IMR-90 (cell line): ENCODE measurements at regions not wholly inside any gene's neighbourhood (a gene's known extent, or its start where the extent isn't known, plus 50 kb on each side); places are given as distances from the start of the nearest gene placed in this dataset.

Experiments used
- ATAC-seq: fragments of 200-7000 bp; cut with Tn5 transposase; 2 replicates; pipeline ENCODE4 v1.9.1; 2020; ENCODE audit warnings: low read depth, mild to moderate bottlenecking, moderate library complexity
- BruUV-seq: library from RNA; stranded (reverse); fragments of 400-500 nt; replicated peaks from 2 replicates; lab custom pipeline; 2021; lab: Mats Ljungman, UMichigan
- CTCF ChIA-PET: fragments of 300-600 bp; formaldehyde crosslinking; extraction: SDS; loops from one replicate; lab custom pipeline; 2021; ENCODE audit warnings: antibody characterized with exemption; lab: Yijun Ruan, JAX
- POLR2A ChIA-PET: fragments of 300-600 bp; sonication (Branson Sonifier 250); formaldehyde crosslinking; loops from one replicate; lab custom pipeline; 2022; ENCODE audit warnings: antibody characterized with exemption; ENCODE audit not compliant: unreplicated experiment; lab: Charles Lee
- DNase-seq: peaks from one replicate; pipeline ENCODE4 v3.0.0; 2013
- H2AFZ ChIP-seq: replicated peaks from 2 replicates; pipeline ENCODE3; 2013; ENCODE audit warnings: low read length, mild to moderate bottlenecking; ENCODE audit not compliant: poor library complexity
- H2AK5ac ChIP-seq: 2 replicates; pipeline ENCODE4 v1.6.1; 2013; ENCODE audit warnings: low read depth, low read length, inconsistent platforms
- H2AK9ac ChIP-seq: replicated peaks from 2 replicates; pipeline ENCODE3; 2013; ENCODE audit warnings: mild to moderate bottlenecking, low read depth, low read length, moderate library complexity; ENCODE audit not compliant: poor library complexity
- H2BK120ac ChIP-seq: 2 replicates; pipeline ENCODE4 v1.6.1; 2013; ENCODE audit warnings: low read depth, low read length, inconsistent platforms
- H2BK15ac ChIP-seq: 3 replicates; pipeline ENCODE4 v1.6.1; 2013; ENCODE audit warnings: low read depth, low read length, inconsistent platforms
- H2BK20ac ChIP-seq: 2 replicates; pipeline ENCODE4 v1.6.1; 2013; ENCODE audit warnings: low read depth, mild to moderate bottlenecking, inconsistent platforms, low read length, moderate library complexity
- H2BK5ac ChIP-seq: 2 replicates; pipeline ENCODE4 v1.6.1; 2013; ENCODE audit warnings: mild to moderate bottlenecking, low read depth, low read length, inconsistent platforms; ENCODE audit not compliant: poor library complexity, severe bottlenecking
- H3K14ac ChIP-seq: replicated peaks from 2 replicates; pipeline ENCODE4 v1.6.1; 2013; ENCODE audit warnings: low read depth, low read length, inconsistent platforms
- H3K18ac ChIP-seq: 2 replicates; pipeline ENCODE4 v1.6.1; 2013; ENCODE audit warnings: low read depth, low read length, control low read depth
- H3K23ac ChIP-seq: 2 replicates; pipeline ENCODE4 v1.6.1; 2013; ENCODE audit warnings: low read depth, low read length, inconsistent platforms
- H3K27ac ChIP-seq: 2 replicates; pipeline ENCODE4 v1.5.1; 2013; ENCODE audit warnings: mild to moderate bottlenecking, control low read depth, low read length; ENCODE audit not compliant: insufficient read depth
- H3K27me3 ChIP-seq: 2 replicates; pipeline ENCODE4 v1.6.1; 2013; ENCODE audit warnings: low read length; ENCODE audit not compliant: control insufficient read depth, insufficient read depth
- H3K36me3 ChIP-seq: 2 replicates; pipeline ENCODE4 v1.6.1; 2013; ENCODE audit warnings: low read length, mixed read lengths; ENCODE audit not compliant: control insufficient read depth, insufficient read depth
- H3K4ac ChIP-seq: 2 replicates; pipeline ENCODE4 v1.6.1; 2013; ENCODE audit warnings: low read depth, low read length, inconsistent platforms
- H3K4me1 ChIP-seq: 2 replicates; pipeline ENCODE4 v1.6.1; 2013; ENCODE audit warnings: low read length, mixed read lengths; ENCODE audit not compliant: control insufficient read depth, insufficient read depth
- H3K4me2 ChIP-seq: 2 replicates; pipeline ENCODE4 v1.6.1; 2013; ENCODE audit warnings: low read depth, mild to moderate bottlenecking, control low read depth, low read length, moderate library complexity
- H3K4me3 ChIP-seq: 2 replicates; pipeline ENCODE4 v1.5.1; 2013; ENCODE audit warnings: low read depth, mild to moderate bottlenecking, control low read depth, low read length, moderate library complexity; ENCODE audit not compliant: insufficient read depth
- H3K56ac ChIP-seq: 2 replicates; pipeline ENCODE4 v1.6.1; 2013; ENCODE audit warnings: low read length, inconsistent platforms; ENCODE audit not compliant: insufficient read depth; ENCODE audit errors: extremely low read depth
- H3K79me1 ChIP-seq, 2 experiments: 2 replicates each; pipeline ENCODE4 v1.6.1; 2013; ENCODE audit warnings: low read length in 2 of 2, inconsistent platforms in 1 of 2, low read depth in 1 of 2
- H3K9ac ChIP-seq: 2 replicates; pipeline ENCODE4 v1.6.1; 2013; ENCODE audit warnings: low read depth, low read length, control low read depth
- H3K9me1 ChIP-seq: 2 replicates; pipeline ENCODE4 v1.6.1; 2013; ENCODE audit warnings: low read length, inconsistent platforms; ENCODE audit not compliant: insufficient read depth
- H3K9me3 ChIP-seq: 2 replicates; pipeline ENCODE4 v1.6.1; 2013; ENCODE audit warnings: low read length; ENCODE audit not compliant: control insufficient read depth, insufficient read depth
- H4K20me1 ChIP-seq: 2 replicates; pipeline ENCODE4 v1.6.1; 2013; ENCODE audit warnings: low read length, inconsistent platforms; ENCODE audit not compliant: insufficient read depth
- H4K5ac ChIP-seq: 2 replicates; pipeline ENCODE4 v1.6.1; 2013; ENCODE audit warnings: mild to moderate bottlenecking, low read depth, low read length, control low read depth
- H4K8ac ChIP-seq, 2 experiments: 2 replicates each; pipeline ENCODE4 v1.6.1; 2013; ENCODE audit warnings: low read depth in 2 of 2, low read length in 2 of 2, control low read depth in 1 of 2, inconsistent platforms in 1 of 2
- H4K91ac ChIP-seq: 2 replicates; pipeline ENCODE4 v1.6.1; 2013; ENCODE audit warnings: low read depth, low read length, inconsistent platforms; ENCODE audit not compliant: insufficient read depth
- CEBPB ChIP-seq: IDR thresholded peaks from 2 replicates; pipeline ENCODE4 v1.6.1; 2012; ENCODE audit warnings: low read depth, low read length, improper control_type of control experiment
- MAZ ChIP-seq: IDR thresholded peaks from 2 replicates; pipeline ENCODE4 v1.6.1; 2012; ENCODE audit warnings: low read depth, mild to moderate bottlenecking, low read length, improper control_type of control experiment, moderate library complexity, borderline replicate concordance
- POLR2A ChIP-seq: IDR thresholded peaks from 2 replicates; pipeline ENCODE4 v1.6.1; 2012; ENCODE audit warnings: mild to moderate bottlenecking, low read depth, low read length
- WGBS, 2 experiments: methylation state at CpG; one replicate each; pipeline versions ENCODE4 v1.1.5 to v1.1.7; 2013; ENCODE audit warnings: missing lambda C conversion rate in 2 of 2; ENCODE audit not compliant: insufficient read length in 1 of 2; ENCODE audit errors: extremely low coverage in 2 of 2; 5-methylcytosine and 5-hydroxymethylcytosine counted together
- dilution Hi-C: fragments of 300-500 bp; cut with HindIII; formaldehyde crosslinking; loops from one replicate; pipeline ENCODE4 v1.14.3; 2018; ENCODE audit warnings: low sequenced_read_pairs; ENCODE audit not compliant: unreplicated experiment
- in situ Hi-C: fragments of 300-500 bp; cut with MboI; formaldehyde crosslinking; loops from 3 replicates; pipeline ENCODE4 v1.14.3; 2019; ENCODE audit warnings: low sequenced_read_pairs, inconsistent platforms, mixed read lengths
- intact Hi-C: fragments of 100-400 bp; cut with micrococcal nuclease; formaldehyde crosslinking; loops from 2 replicates; pipeline ENCODE4 v1.10.0; 2022

- H2BK20ac ChIP-seq = no peak overlapping the region
- no peak overlapping the region for H3K9ac ChIP-seq
- no peaks in the 10 kb centered on the region for H3K79me1 ChIP-seq
- H3K27ac ChIP-seq = no peak overlapping the region
- intact Hi-C loops (no loop called here), dilution Hi-C loops (no loop called here), in situ Hi-C loops (no loop called here)
- H3K23ac ChIP-seq = no peak overlapping the region
- no peak overlapping the region for H4K91ac ChIP-seq
- no peak overlapping the region for H2BK15ac ChIP-seq
- ATAC-seq = no peak
- no peak overlapping the region for H4K5ac ChIP-seq
- no peaks in the 10 kb centered on the region for H3K4me1 ChIP-seq
- no peaks in the 10 kb centered on the region; the same call in 1 of the 2 replicates for H3K9me3 ChIP-seq
- H3K4me3 ChIP-seq = no peak overlapping the region
- no peaks in the 10 kb centered on the region for H3K9me1 ChIP-seq
- no peak overlapping the region for H3K4ac ChIP-seq
- H2AK5ac ChIP-seq = no peak overlapping the region
- no peak overlapping the region for H2AFZ ChIP-seq
- TF ChIP-seq MAZ (no peak), CEBPB (no peak), POLR2A (no peak)
- ChIA-PET POLR2A (no interaction called here), CTCF (no interaction called here)
- no peak overlapping the region for H3K18ac ChIP-seq
- no peak for DNase-seq
- no TSS peak for BruUV-seq
- no peak overlapping the region for H3K4me2 ChIP-seq
- H3K14ac ChIP-seq = no peak overlapping the region
- H2BK5ac ChIP-seq = no peak overlapping the region
- no peak overlapping the region for H3K56ac ChIP-seq
- no peak overlapping the region for H2AK9ac ChIP-seq
- H2BK120ac ChIP-seq = no peak overlapping the region
- H4K20me1 ChIP-seq = no peaks in the 10 kb centered on the region
- WGBS, 2 experiments = no CpG with 5 or more reads among the region's 1 CpG
- no peaks in the 10 kb centered on the region for H3K36me3 ChIP-seq
- H4K8ac ChIP-seq = no peak overlapping the region
- no peaks in the 10 kb centered on the region for H3K27me3 ChIP-seq
Observed at GRCh38 chr13:57815600-57815999, 184.1 kb downstream of the PCDH17 start.
